Neural cell (in vitro differentiated cells): ENCODE measurements at regions not wholly inside any gene's neighbourhood (a gene's known extent, or its start where the extent isn't known, plus 50 kb on each side); places are given as distances from the start of the nearest gene placed in this dataset.
"Not testable (repeated sequence)": the region's sequence is repeated elsewhere in the genome, so short reads cannot be mapped to it uniquely, and the experiment has no call there.

Experiments
- H2AFZ ChIP-seq: fragments of 200-600, 300-800 bp; sonication (generic), shearing (Covaris generic); 2 replicates; pipeline ENCODE4 v1.6.0; 2014; ENCODE audit warnings: low read depth, mild to moderate bottlenecking, antibody characterized with exemption, low read length, moderate library complexity
- H3F3A ChIP-seq: fragments of 200-600 bp; shearing (Covaris generic); 2 replicates; pipeline ENCODE4 v1.6.1; 2016; ENCODE audit warnings: mild to moderate bottlenecking, moderate library complexity, mixed read lengths, antibody characterized with exemption, low read length; ENCODE audit not compliant: insufficient read depth, poor library complexity, severe bottlenecking
- H3K27ac ChIP-seq: fragments of 200-600, 300-800 bp; sonication (generic), shearing (Covaris generic); 2 replicates; pipeline ENCODE4 v1.5.1; 2014; ENCODE audit warnings: mild to moderate bottlenecking, low read length, moderate library complexity
- H3K27me3 ChIP-seq: fragments of 300-800, 200-600 bp; sonication (generic), shearing (Covaris generic); 2 replicates; pipeline ENCODE4 v1.6.0; 2014; ENCODE audit warnings: mild to moderate bottlenecking, low read depth, low read length, moderate library complexity; ENCODE audit not compliant: insufficient read depth
- H3K36me3 ChIP-seq: fragments of 300-800, 200-600 bp; sonication (generic), shearing (Covaris generic); 2 replicates; pipeline ENCODE4 v1.5.1; 2014; ENCODE audit warnings: mild to moderate bottlenecking, antibody characterized with exemption, low read length, moderate library complexity; ENCODE audit not compliant: insufficient read depth
- H3K4me2 ChIP-seq: fragments of 300-800, 200-600 bp; sonication (generic), shearing (Covaris generic); 2 replicates; pipeline ENCODE4 v1.6.0; 2014; ENCODE audit warnings: mild to moderate bottlenecking, low read length
- H3K4me3 ChIP-seq: fragments of 300-800, 200-600 bp; sonication (generic), shearing (Covaris generic); 2 replicates; pipeline ENCODE4 v1.5.1; 2014; ENCODE audit warnings: mild to moderate bottlenecking, low read length, moderate library complexity
- H3K79me2 ChIP-seq: fragments of 200-600 bp; shearing (Covaris generic); replicated peaks from 2 replicates; pipeline ENCODE4 v1.6.0; 2014; ENCODE audit warnings: mild to moderate bottlenecking, low read length, moderate library complexity; ENCODE audit not compliant: insufficient read depth
- H3K9ac ChIP-seq: fragments of 300-800, 200-600 bp; sonication (generic), shearing (Covaris generic); 2 replicates; pipeline ENCODE4 v1.6.1; 2016; ENCODE audit warnings: mild to moderate bottlenecking, low read length, mixed read lengths
- H3K9me2 ChIP-seq: fragments of 200-600 bp; shearing (Covaris generic); 2 replicates; pipeline ENCODE4 v1.6.1; 2016; ENCODE audit warnings: mild to moderate bottlenecking, low read length, mixed read lengths; ENCODE audit not compliant: insufficient read depth
- H3K9me3 ChIP-seq: fragments of 200-600, 300-800 bp; sonication (generic), shearing (Covaris generic); 2 replicates; pipeline ENCODE4 v1.6.1; 2016; ENCODE audit warnings: mild to moderate bottlenecking, mixed run types, low read length, moderate library complexity, mixed read lengths
- H4K20me1 ChIP-seq: fragments of 200-600 bp; shearing (Covaris generic); 2 replicates; pipeline ENCODE4 v1.6.1; 2016; ENCODE audit warnings: mild to moderate bottlenecking, mixed run types; ENCODE audit not compliant: insufficient read depth
- CTCF ChIP-seq: fragments of 450-650 bp; IDR thresholded peaks from 2 replicates; pipeline ENCODE4 v1.5.1; 2014; ENCODE audit warnings: antibody characterized with exemption, mild to moderate bottlenecking, moderate library complexity; ENCODE audit not compliant: poor library complexity, severe bottlenecking
- EP300 ChIP-seq: fragments of 450-650 bp; conservative IDR thresholded peaks from 2 replicates; pipeline ENCODE4 v1.6.1; 2014; ENCODE audit warnings: antibody characterized with exemption, mild to moderate bottlenecking, moderate library complexity; ENCODE audit not compliant: poor library complexity, severe bottlenecking
- EZH2 ChIP-seq: fragments of 200-600, 300-800 bp; shearing (Covaris generic), sonication (generic); IDR thresholded peaks from 2 replicates; pipeline ENCODE4 v1.6.1; 2014; ENCODE audit warnings: antibody characterized with exemption, low read length, borderline replicate concordance, mild to moderate bottlenecking; ENCODE audit not compliant: insufficient read depth, poor library complexity, severe bottlenecking
- MXI1 ChIP-seq: fragments of 450-650 bp; conservative IDR thresholded peaks from 2 replicates; pipeline ENCODE4 v1.6.1; 2014; ENCODE audit warnings: antibody characterized with exemption, mild to moderate bottlenecking; ENCODE audit not compliant: poor library complexity, severe bottlenecking
- POLR2AphosphoS5 ChIP-seq: IDR thresholded peaks from 2 replicates; pipeline ENCODE4 v1.6.1; 2012
- RAD21 ChIP-seq: fragments of 450-650 bp; conservative IDR thresholded peaks from 2 replicates; pipeline ENCODE4 v1.6.1; 2014; ENCODE audit warnings: antibody characterized with exemption, mild to moderate bottlenecking, moderate library complexity
- SMC3 ChIP-seq: fragments of 450-650 bp; conservative IDR thresholded peaks from 2 replicates; pipeline ENCODE4 v1.6.1; 2014; ENCODE audit warnings: antibody characterized with exemption, mild to moderate bottlenecking, moderate library complexity; ENCODE audit not compliant: poor library complexity
- TAF1 ChIP-seq: IDR thresholded peaks from 2 replicates; pipeline ENCODE4 v1.6.1; 2012; ENCODE audit warnings: low read depth
- TF ChIP-seq, protein P1 (sequence below): IDR thresholded peaks from 2 replicates; pipeline ENCODE4 v1.6.1; 2012; ENCODE audit warnings: borderline replicate concordance

- H3K9ac ChIP-seq = no peak overlapping the region
- no peaks in the 10 kb centered on the region for H3K36me3 ChIP-seq
- no peak overlapping the region for H3K4me3 ChIP-seq
- no peak overlapping the region for H3K4me2 ChIP-seq
- H2AFZ ChIP-seq = no peak overlapping the region
- no peak for TF ChIP-seq MXI1
- TF ChIP-seq CTCF = no peak
- TF ChIP-seq, protein P1, sequence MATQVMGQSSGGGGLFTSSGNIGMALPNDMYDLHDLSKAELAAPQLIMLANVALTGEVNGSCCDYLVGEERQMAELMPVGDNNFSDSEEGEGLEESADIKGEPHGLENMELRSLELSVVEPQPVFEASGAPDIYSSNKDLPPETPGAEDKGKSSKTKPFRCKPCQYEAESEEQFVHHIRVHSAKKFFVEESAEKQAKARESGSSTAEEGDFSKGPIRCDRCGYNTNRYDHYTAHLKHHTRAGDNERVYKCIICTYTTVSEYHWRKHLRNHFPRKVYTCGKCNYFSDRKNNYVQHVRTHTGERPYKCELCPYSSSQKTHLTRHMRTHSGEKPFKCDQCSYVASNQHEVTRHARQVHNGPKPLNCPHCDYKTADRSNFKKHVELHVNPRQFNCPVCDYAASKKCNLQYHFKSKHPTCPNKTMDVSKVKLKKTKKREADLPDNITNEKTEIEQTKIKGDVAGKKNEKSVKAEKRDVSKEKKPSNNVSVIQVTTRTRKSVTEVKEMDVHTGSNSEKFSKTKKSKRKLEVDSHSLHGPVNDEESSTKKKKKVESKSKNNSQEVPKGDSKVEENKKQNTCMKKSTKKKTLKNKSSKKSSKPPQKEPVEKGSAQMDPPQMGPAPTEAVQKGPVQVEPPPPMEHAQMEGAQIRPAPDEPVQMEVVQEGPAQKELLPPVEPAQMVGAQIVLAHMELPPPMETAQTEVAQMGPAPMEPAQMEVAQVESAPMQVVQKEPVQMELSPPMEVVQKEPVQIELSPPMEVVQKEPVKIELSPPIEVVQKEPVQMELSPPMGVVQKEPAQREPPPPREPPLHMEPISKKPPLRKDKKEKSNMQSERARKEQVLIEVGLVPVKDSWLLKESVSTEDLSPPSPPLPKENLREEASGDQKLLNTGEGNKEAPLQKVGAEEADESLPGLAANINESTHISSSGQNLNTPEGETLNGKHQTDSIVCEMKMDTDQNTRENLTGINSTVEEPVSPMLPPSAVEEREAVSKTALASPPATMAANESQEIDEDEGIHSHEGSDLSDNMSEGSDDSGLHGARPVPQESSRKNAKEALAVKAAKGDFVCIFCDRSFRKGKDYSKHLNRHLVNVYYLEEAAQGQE = no peak
- no peak for TF ChIP-seq RAD21
- no peak for TF ChIP-seq POLR2AphosphoS5
- TF ChIP-seq EP300 = no peak
- no peak for TF ChIP-seq SMC3
- no peak for TF ChIP-seq EZH2
- no peak for TF ChIP-seq TAF1
- H3K9me2 ChIP-seq = no peaks in the 10 kb centered on the region
- H3K27me3 ChIP-seq = no peaks in the 10 kb centered on the region
- H3F3A ChIP-seq = no peaks in the 10 kb centered on the region
- no peak overlapping the region for H3K27ac ChIP-seq
- no peaks in the 10 kb centered on the region for H3K9me3 ChIP-seq
- H4K20me1 ChIP-seq = no peaks in the 10 kb centered on the region
- H3K79me2 ChIP-seq = no peaks in the 10 kb centered on the region
Measured at GRCh38 chr5:124986667-124987066, 240.2 kb upstream of the ZNF608 start.

- not testable (repeated sequence) for H3K36me3 ChIP-seq, H3K9ac ChIP-seq, H3K9me2 ChIP-seq, H3F3A ChIP-seq, H3K27ac ChIP-seq, H4K20me1 ChIP-seq, H3K9me3 ChIP-seq, H2AFZ ChIP-seq, H3K4me2 ChIP-seq, H3K4me3 ChIP-seq, H3K27me3 ChIP-seq, H3K79me2 ChIP-seq
Measured at GRCh38 chr5:124987786-124988185, 241.3 kb upstream of the ZNF608 start.

DNA sequence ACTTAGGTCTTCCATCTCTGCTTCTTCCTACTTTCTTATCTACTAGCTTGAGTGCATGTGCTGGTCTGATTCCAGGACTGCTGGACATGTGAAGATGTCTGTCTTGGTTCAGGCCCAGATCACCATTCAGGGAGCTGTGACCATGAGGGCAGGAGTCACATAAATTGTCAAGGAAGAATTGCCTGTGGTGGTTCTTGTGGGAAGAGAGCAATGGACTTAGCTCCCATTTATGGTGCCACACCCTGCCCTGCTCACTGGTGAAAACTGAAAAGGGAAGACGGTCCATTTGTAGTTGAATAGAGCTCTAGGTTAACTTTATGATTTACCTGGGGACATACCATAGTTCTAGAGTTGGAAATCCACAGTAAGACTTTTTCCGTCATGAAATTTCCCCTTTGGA is 244.3 kb upstream of the ZNF608 start:
- Histone ChIP-seq H3K4me3 (no peak overlapping the region), H4K20me1 (no peaks in the 10 kb centered on the region), H2AFZ (no peak overlapping the region), H3K79me2 (no peaks in the 10 kb centered on the region), H3F3A (no peaks in the 10 kb centered on the region), H3K27me3 (no peaks in the 10 kb centered on the region), H3K27ac (no peak overlapping the region), H3K9me2 (no peaks in the 10 kb centered on the region), H3K9ac (no peak overlapping the region), H3K4me2 (no peak overlapping the region), H3K36me3 (no peaks in the 10 kb centered on the region), H3K9me3 (no peaks in the 10 kb centered on the region)
- no peak for TF ChIP-seq MXI1
- TF ChIP-seq CTCF = no peak
- no peak for TF ChIP-seq SMC3
- TF ChIP-seq RAD21 = no peak
- TF ChIP-seq EZH2 = no peak
- no peak for TF ChIP-seq POLR2AphosphoS5
- TF ChIP-seq, protein P1 = no peak
- TF ChIP-seq TAF1 = no peak
- no peak for TF ChIP-seq EP300
